Esophagus squamous epithelium (tissue), 4 donors: ENCODE measurements at regions not wholly inside any gene's neighbourhood (a gene's known extent, or its start where the extent isn't known, plus 50 kb on each side); places are given as distances from the start of the nearest gene placed in this dataset.

Experiments
- POLR2A ChIP-seq, 4 donors: fragments of 450-650 bp; IDR thresholded peaks; one replicate each; pipeline ENCODE4 v1.6.1; 2017; ENCODE audit warnings: antibody characterized with exemption in 4 of 4, mild to moderate bottlenecking in 4 of 4, moderate library complexity in 3 of 4
- TF ChIP-seq, protein P1 (sequence below), 6 experiments: fragments of 450-650 bp in 4 of 6; fragments of 200-600 bp in 2 of 6; sonication (generic) in 2 of 6; IDR thresholded peaks; one replicate each; pipeline ENCODE4 v1.5.1; 2016 to 2019; ENCODE audit warnings: antibody characterized with exemption in 6 of 6, mild to moderate bottlenecking in 4 of 6, moderate library complexity in 4 of 6

- TF ChIP-seq, protein P1, sequence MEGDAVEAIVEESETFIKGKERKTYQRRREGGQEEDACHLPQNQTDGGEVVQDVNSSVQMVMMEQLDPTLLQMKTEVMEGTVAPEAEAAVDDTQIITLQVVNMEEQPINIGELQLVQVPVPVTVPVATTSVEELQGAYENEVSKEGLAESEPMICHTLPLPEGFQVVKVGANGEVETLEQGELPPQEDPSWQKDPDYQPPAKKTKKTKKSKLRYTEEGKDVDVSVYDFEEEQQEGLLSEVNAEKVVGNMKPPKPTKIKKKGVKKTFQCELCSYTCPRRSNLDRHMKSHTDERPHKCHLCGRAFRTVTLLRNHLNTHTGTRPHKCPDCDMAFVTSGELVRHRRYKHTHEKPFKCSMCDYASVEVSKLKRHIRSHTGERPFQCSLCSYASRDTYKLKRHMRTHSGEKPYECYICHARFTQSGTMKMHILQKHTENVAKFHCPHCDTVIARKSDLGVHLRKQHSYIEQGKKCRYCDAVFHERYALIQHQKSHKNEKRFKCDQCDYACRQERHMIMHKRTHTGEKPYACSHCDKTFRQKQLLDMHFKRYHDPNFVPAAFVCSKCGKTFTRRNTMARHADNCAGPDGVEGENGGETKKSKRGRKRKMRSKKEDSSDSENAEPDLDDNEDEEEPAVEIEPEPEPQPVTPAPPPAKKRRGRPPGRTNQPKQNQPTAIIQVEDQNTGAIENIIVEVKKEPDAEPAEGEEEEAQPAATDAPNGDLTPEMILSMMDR (IDR thresholded peaks at IDR 0.05), result no peak
- TF ChIP-seq POLR2A (IDR thresholded peaks at IDR 0.05), result no peak
Measured at GRCh38 chr14:22095860-22096513, 422.4 kb upstream of the OR4E1 start.
